ENCODE measurements at regions not wholly inside any gene's neighbourhood (a gene's known extent, or its start where the extent isn't known, plus 50 kb on each side); places are given as distances from the start of the nearest gene placed in this dataset.

DNA sequence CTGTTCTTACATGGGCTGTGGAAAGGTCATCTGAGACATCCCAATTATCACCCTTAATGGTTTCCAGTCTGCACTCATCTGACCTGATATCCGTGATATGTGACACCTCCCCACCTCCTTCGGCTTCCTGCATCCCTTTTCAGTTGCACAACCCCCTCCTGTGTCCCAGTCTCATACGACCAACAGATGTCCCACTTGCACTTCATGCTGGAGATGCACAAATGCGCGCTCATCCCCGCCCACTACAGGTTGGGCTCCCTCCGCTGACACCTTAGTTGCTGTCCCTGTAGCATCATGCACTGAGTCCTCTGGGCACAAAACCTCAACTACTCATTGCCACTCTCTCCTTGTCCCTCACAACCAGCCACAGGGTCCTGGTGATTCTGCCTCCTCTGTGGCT lies 94.4 kb downstream of the MIS18A start:
- Histone ChIP-seq H3K4me1 (ENCODE audit: control insufficient read depth in 2 of 2, insufficient read depth in 2 of 2, low read length in 2 of 2) (no peaks in the 10 kb centered on the region), H3K27ac (ENCODE audit: low read depth, low read length) (no peak overlapping the region), H3K27me3 (ENCODE audit: control insufficient read depth in 2 of 2, insufficient read depth in 2 of 2, low read length in 2 of 2) (no peaks in the 10 kb centered on the region), H3K9me3 (ENCODE audit: control insufficient read depth in 2 of 3, low read length in 3 of 3) (no peaks in the 10 kb centered on the region), H3K36me3 (ENCODE audit: control insufficient read depth in 2 of 3, insufficient read depth in 3 of 3, low read length in 3 of 3) (no peaks in the 10 kb centered on the region), H3K4me3 (ENCODE audit: low read length) (no peak overlapping the region)
- peaks cover 0 to 2% (median 0%) of the 10 kb centered on the region in 11 donors for H3K9me3 Mint-ChIP-seq
- CTCF ChIA-PET: no interaction called here
- peaks cover 0 to 3% (median 0%) of the 10 kb centered on the region in 7 donors for H3K4me1 Mint-ChIP-seq
- H3K27ac Mint-ChIP-seq: no peak overlapping the region
- intact Hi-C loops (cut with micrococcal nuclease): no loop called here
- ATAC-seq (no peak), DNase-seq (no peak)
- no peaks in the 10 kb centered on the region for H3K36me3 Mint-ChIP-seq
- peaks cover 0 to 15% (median 10%) of the 10 kb centered on the region in 5 donors for H3K27me3 Mint-ChIP-seq
- POLR2A ChIA-PET: no interaction called here
- no peak overlapping the region for H3K4me3 Mint-ChIP-seq

DNA sequence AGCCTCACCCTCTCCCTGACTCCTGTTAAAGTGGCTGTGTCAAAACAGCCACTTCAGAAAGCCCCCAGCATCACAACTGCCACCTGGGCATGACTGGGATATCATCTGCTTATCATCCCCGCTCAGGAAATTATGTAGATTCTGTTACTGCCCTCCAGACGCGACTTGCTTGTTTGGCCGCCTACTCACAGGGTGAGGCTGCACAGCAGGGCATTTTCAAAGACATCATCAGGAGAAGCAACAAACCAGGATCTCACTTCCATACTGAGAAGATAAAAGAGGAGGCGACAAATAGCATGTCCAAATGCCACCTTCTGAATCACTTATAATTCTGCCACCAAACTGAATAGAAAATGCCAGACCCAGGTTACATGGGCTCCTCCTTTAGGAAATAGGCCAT lies 94.8 kb downstream of the MIS18A start:
- Histone ChIP-seq H3K27me3 (ENCODE audit: control insufficient read depth in 2 of 2, insufficient read depth in 2 of 2, low read length in 2 of 2) (no peaks in the 10 kb centered on the region), H3K4me1 (ENCODE audit: control insufficient read depth in 2 of 2, insufficient read depth in 2 of 2, low read length in 2 of 2) (no peaks in the 10 kb centered on the region), H3K9me3 (ENCODE audit: control insufficient read depth in 2 of 3, low read length in 3 of 3) (no peaks in the 10 kb centered on the region), H3K27ac (ENCODE audit: low read depth, low read length) (no peak overlapping the region), H3K4me3 (ENCODE audit: low read length) (no peak overlapping the region), H3K36me3 (ENCODE audit: control insufficient read depth in 2 of 3, insufficient read depth in 3 of 3, low read length in 3 of 3) (no peaks in the 10 kb centered on the region)
- DNase-seq: no peak
- ATAC-seq: no peak
- intact Hi-C loops (cut with micrococcal nuclease): no loop called here
- Mint-ChIP-seq H3K4me1 (peaks cover 0 to 3% (median 0%) of the 10 kb centered on the region in 7 donors), H3K27ac (no peak overlapping the region), H3K4me3 (no peak overlapping the region), H3K36me3 (no peaks in the 10 kb centered on the region), H3K9me3 (peaks cover 0 to 2% (median 0%) of the 10 kb centered on the region in 11 donors), H3K27me3 (peaks cover 0 to 17% (median 8%) of the 10 kb centered on the region in 5 donors)
- ChIA-PET CTCF (no interaction called here), POLR2A (no interaction called here)

DNA sequence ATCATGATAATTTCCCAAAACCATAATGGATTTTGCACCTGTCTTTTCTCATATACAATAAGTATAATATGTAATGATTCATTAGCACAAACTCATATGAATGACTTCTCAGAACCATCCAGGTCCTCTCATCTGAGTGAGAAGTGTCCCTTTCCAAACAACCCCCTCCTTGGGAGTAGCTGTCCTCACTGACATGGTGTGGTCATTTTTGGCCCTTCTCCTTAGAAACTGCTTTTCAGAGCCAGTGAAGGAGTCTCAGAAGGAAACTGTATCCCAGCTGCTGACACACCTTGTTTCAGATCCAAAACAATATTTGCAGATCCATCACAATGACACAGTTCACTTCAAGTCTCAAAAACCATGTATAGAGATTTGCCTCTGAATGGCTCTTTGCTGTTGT lies 95.5 kb downstream of the MIS18A start:
- Histone ChIP-seq H3K4me3 (ENCODE audit: low read length) (no peak overlapping the region), H3K4me1 (ENCODE audit: control insufficient read depth in 2 of 2, insufficient read depth in 2 of 2, low read length in 2 of 2) (no peaks in the 10 kb centered on the region), H3K27ac (ENCODE audit: low read depth, low read length) (no peak overlapping the region), H3K9me3 (ENCODE audit: control insufficient read depth in 2 of 3, low read length in 3 of 3) (no peaks in the 10 kb centered on the region), H3K36me3 (ENCODE audit: control insufficient read depth in 2 of 3, insufficient read depth in 3 of 3, low read length in 3 of 3) (no peaks in the 10 kb centered on the region), H3K27me3 (ENCODE audit: control insufficient read depth in 2 of 2, insufficient read depth in 2 of 2, low read length in 2 of 2) (no peaks in the 10 kb centered on the region)
- CTCF ChIA-PET: no interaction called here
- intact Hi-C loops (cut with micrococcal nuclease): no loop called here
- Mint-ChIP-seq H3K4me1 (peaks cover 0 to 3% (median 0%) of the 10 kb centered on the region in 7 donors), H3K4me3 (no peak overlapping the region), H3K36me3 (no peaks in the 10 kb centered on the region), H3K27me3 (peaks cover 0 to 14% (median 8%) of the 10 kb centered on the region in 5 donors), H3K9me3 (peaks cover 0 to 2% (median 0%) of the 10 kb centered on the region in 11 donors), H3K27ac (no peak overlapping the region)
- no peak for ATAC-seq
- POLR2A ChIA-PET: no interaction called here
- no peak for DNase-seq

DNA sequence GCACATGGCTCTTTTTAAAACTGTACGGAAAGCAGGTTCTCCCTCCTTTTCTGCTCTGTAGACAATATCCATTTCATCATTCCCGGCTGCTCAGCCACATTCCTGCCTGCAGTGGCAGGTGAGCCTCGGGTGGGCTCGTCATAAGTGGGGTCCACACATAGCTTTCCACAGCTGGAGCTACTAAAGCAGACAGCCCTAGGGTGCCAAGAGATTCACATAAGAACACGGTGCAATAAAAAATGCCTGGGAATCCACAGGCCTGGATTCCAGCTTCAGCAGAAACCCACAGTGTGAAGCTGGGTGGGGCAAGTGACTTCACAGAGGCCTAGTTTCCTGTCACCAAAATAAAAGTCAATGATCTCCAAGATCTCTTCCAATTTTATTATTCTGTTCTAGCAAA lies 96.4 kb downstream of the MIS18A start:
- CTCF ChIA-PET: no interaction called here
- no peak for ATAC-seq
- Mint-ChIP-seq H3K4me3 (no peak overlapping the region), H3K27me3 (peaks cover 0 to 12% (median 7%) of the 10 kb centered on the region in 5 donors), H3K36me3 (no peaks in the 10 kb centered on the region), H3K27ac (no peak overlapping the region), H3K4me1 (peaks cover 0 to 3% (median 0%) of the 10 kb centered on the region in 7 donors), H3K9me3 (peaks cover 0 to 2% (median 0%) of the 10 kb centered on the region in 11 donors)
- no peaks in the 10 kb centered on the region for H3K27me3 ChIP-seq (ENCODE audit: control insufficient read depth in 2 of 2, insufficient read depth in 2 of 2, low read length in 2 of 2)
- no peaks in the 10 kb centered on the region for H3K9me3 ChIP-seq (ENCODE audit: control insufficient read depth in 2 of 3, low read length in 3 of 3)
- DNase-seq: no peak
- no peaks in the 10 kb centered on the region for H3K36me3 ChIP-seq (ENCODE audit: control insufficient read depth in 2 of 3, insufficient read depth in 3 of 3, low read length in 3 of 3)
- H3K27ac ChIP-seq (ENCODE audit: low read depth, low read length): no peak overlapping the region
- no peak overlapping the region for H3K4me3 ChIP-seq (ENCODE audit: low read length)
- POLR2A ChIA-PET: no interaction called here
- H3K4me1 ChIP-seq (ENCODE audit: control insufficient read depth in 2 of 2, insufficient read depth in 2 of 2, low read length in 2 of 2): no peaks in the 10 kb centered on the region
- intact Hi-C loops (cut with micrococcal nuclease): no loop called here

DNA sequence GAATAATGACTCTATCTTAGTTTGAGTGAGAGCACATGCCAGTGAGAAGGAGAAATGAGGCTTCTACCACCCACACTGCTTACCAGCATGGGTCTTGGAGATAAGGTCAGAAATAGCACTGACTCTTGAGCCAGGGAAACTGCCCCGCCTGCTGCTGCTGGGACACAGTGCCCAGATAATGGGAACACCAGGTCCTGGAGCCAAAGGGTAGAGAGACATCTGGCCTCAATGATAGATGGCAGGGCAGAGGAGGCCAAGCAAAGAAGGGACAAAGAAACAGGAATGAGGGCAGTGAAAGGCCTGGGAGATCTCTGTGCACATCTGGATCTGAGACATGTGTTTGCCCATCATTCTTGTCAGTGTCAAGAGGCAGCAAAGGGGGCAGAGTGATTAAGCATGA lies 97.4 kb downstream of the MIS18A start:
- no peaks in the 10 kb centered on the region for H3K27me3 ChIP-seq (ENCODE audit: control insufficient read depth in 2 of 2, insufficient read depth in 2 of 2, low read length in 2 of 2)
- H3K36me3 Mint-ChIP-seq: no peaks in the 10 kb centered on the region
- DNase-seq (no peak), ATAC-seq (no peak)
- H3K36me3 ChIP-seq (ENCODE audit: control insufficient read depth in 2 of 3, insufficient read depth in 3 of 3, low read length in 3 of 3): no peaks in the 10 kb centered on the region
- no peak overlapping the region for H3K4me3 ChIP-seq (ENCODE audit: low read length)
- ChIA-PET CTCF (no interaction called here), POLR2A (no interaction called here)
- peaks cover 0 to 3% (median 0%) of the 10 kb centered on the region in 7 donors for H3K4me1 Mint-ChIP-seq
- H3K9me3 Mint-ChIP-seq: peaks cover 0 to 2% (median 0%) of the 10 kb centered on the region in 11 donors
- no peaks in the 10 kb centered on the region for H3K4me1 ChIP-seq (ENCODE audit: control insufficient read depth in 2 of 2, insufficient read depth in 2 of 2, low read length in 2 of 2)
- intact Hi-C loops (cut with micrococcal nuclease): no loop called here
- H3K27ac Mint-ChIP-seq: no peak overlapping the region
- H3K27ac ChIP-seq (ENCODE audit: low read depth, low read length): no peak overlapping the region
- H3K9me3 ChIP-seq (ENCODE audit: control insufficient read depth in 2 of 3, low read length in 3 of 3): no peaks in the 10 kb centered on the region
- H3K4me3 Mint-ChIP-seq: no peak overlapping the region
- peaks cover 0 to 16% (median 8%) of the 10 kb centered on the region in 5 donors for H3K27me3 Mint-ChIP-seq

DNA sequence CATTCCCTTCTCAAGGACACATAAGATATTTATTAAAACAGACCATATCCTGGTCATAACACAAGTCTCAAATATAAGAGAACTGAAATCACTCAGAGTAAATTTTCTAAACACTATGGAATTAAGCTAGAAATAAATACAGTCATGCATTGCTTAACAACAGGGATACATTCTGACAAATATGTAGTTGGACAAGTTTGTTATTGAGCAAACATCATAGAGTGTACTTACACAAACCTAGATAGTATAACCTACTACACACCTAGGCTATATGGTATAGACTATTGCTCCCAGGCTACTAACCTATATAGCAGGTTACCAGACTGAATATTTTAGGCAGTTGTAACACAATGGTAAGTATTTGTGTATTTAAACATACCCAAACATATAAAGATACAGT lies 104.0 kb downstream of the MIS18A start:
- Histone ChIP-seq H3K9me3 (ENCODE audit: control insufficient read depth in 2 of 3, low read length in 3 of 3) (no peaks in the 10 kb centered on the region), H3K36me3 (ENCODE audit: control insufficient read depth in 2 of 3, insufficient read depth in 3 of 3, low read length in 3 of 3) (no peaks in the 10 kb centered on the region), H3K27me3 (ENCODE audit: control insufficient read depth in 2 of 2, insufficient read depth in 2 of 2, low read length in 2 of 2) (no peaks in the 10 kb centered on the region), H3K4me1 (ENCODE audit: control insufficient read depth in 2 of 2, insufficient read depth in 2 of 2, low read length in 2 of 2) (no peaks in the 10 kb centered on the region), H3K27ac (ENCODE audit: low read depth, low read length) (no peak overlapping the region), H3K4me3 (ENCODE audit: low read length) (no peak overlapping the region)
- CTCF ChIA-PET: no interaction called here
- intact Hi-C loops (cut with micrococcal nuclease): no loop called here
- peaks cover 0 to 6% (median 0%) of the 10 kb centered on the region in 11 donors for H3K9me3 Mint-ChIP-seq
- ATAC-seq (no peak), DNase-seq (no peak)
- no peaks in the 10 kb centered on the region for H3K36me3 Mint-ChIP-seq
- H3K27me3 Mint-ChIP-seq: peaks cover 6 to 25% (median 14%) of the 10 kb centered on the region in 5 donors
- H3K4me1 Mint-ChIP-seq: no peaks in the 10 kb centered on the region
- H3K27ac Mint-ChIP-seq: no peak overlapping the region
- no peak overlapping the region for H3K4me3 Mint-ChIP-seq
- POLR2A ChIA-PET: interaction anchor here (0.6 kb wide), 1 partner anchor 47 kb away, joined by 3 read pairs; no protein-coding TSS in a partner anchor

DNA sequence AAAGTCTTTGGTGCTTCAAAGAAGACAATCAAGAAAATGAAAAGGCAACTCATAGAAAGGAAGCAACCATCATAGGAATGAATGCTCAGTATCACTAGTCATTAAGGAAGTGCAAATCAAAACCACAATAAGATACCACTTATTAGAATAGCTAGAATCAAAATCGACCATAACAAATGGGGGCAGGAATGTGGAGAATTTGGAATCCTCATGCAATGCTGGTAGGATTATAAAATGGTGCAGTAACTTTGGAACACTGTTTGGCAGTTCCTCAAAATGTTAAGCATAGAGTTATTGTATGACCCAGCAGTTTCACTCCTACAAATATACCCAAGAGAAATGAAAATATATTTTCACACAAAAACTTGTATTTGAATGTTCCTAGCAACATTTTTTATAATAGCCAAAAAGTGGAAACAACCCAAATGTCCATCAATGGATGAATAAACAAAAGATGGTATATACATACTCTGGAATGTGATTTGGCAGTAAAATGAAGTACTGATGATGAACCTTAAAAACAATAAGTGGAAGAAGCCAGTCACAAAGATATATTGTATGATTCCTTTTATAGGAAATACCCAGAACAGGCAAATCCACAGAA lies 105.6 kb downstream of the MIS18A start:
- H3K27me3 Mint-ChIP-seq: peaks cover 17 to 38% (median 21%) of the 10 kb centered on the region in 5 donors
- H3K36me3 ChIP-seq (ENCODE audit: control insufficient read depth in 2 of 3, insufficient read depth in 3 of 3, low read length in 3 of 3): no peaks in the 10 kb centered on the region
- CTCF ChIA-PET: no interaction called here

More for the DNA sequence above, 105.6 kb downstream of the MIS18A start:
- no peak overlapping the region for H3K27ac Mint-ChIP-seq
- Histone ChIP-seq H3K9me3 (ENCODE audit: control insufficient read depth in 2 of 3, low read length in 3 of 3) (no peaks in the 10 kb centered on the region), H3K27ac (ENCODE audit: low read depth, low read length) (no peak overlapping the region), H3K4me3 (ENCODE audit: low read length) (no peak overlapping the region), H3K4me1 (ENCODE audit: control insufficient read depth in 2 of 2, insufficient read depth in 2 of 2, low read length in 2 of 2) (no peaks in the 10 kb centered on the region), H3K27me3 (ENCODE audit: control insufficient read depth in 2 of 2, insufficient read depth in 2 of 2, low read length in 2 of 2) (no peaks in the 10 kb centered on the region)
- POLR2A ChIA-PET: no interaction called here
- no peaks in the 10 kb centered on the region for H3K4me1 Mint-ChIP-seq
- DNase-seq (no peak), ATAC-seq (no peak)
- H3K4me3 Mint-ChIP-seq: no peak overlapping the region
- H3K36me3 Mint-ChIP-seq: no peaks in the 10 kb centered on the region
- intact Hi-C loops (cut with micrococcal nuclease): no loop called here
- peaks cover 0 to 6% (median 0%) of the 10 kb centered on the region in 11 donors for H3K9me3 Mint-ChIP-seq
